Mucosa of descending colon (tissue), 3 donors: ENCODE measurements at regions not wholly inside any gene's neighbourhood (a gene's known extent, or its start where the extent isn't known, plus 50 kb on each side); places are given as distances from the start of the nearest gene placed in this dataset.

Source experiments
- ATAC-seq: fragments of 200-7000 bp; cut with Tn5 transposase; one replicate; pipeline ENCODE4 v1.9.1; 2020; ENCODE audit warnings: mild to moderate bottlenecking, moderate library complexity
- DNase-seq, 3 donors: peaks; one replicate each; pipeline ENCODE4 v3.0.0-alpha.2; 2020
- H3K36me3 ChIP-seq: fragments of 200-600 bp; one replicate; pipeline ENCODE4 v1.8.0; 2021; ENCODE audit warnings: low read depth, mild to moderate bottlenecking
- H3K4me1 ChIP-seq: fragments of 200-600 bp; one replicate; pipeline ENCODE4 v1.8.0; 2021; ENCODE audit warnings: low read depth, mild to moderate bottlenecking
- H3K4me3 ChIP-seq: fragments of 200-600 bp; one replicate; pipeline ENCODE4 v1.8.0; 2021; ENCODE audit warnings: mild to moderate bottlenecking
- H3K9me3 ChIP-seq: fragments of 200-600 bp; one replicate; pipeline ENCODE4 v1.8.0; 2021; ENCODE audit warnings: mild to moderate bottlenecking
- intact Hi-C, 2 donors: fragments of 100-400 bp; cut with DNase I in 1 of 2; cut with micrococcal nuclease in 1 of 2; formaldehyde crosslinking; loops; one replicate each; pipeline versions ENCODE4 v1.11.0 to v1.11.1; 2022; cut with DNase I, micrococcal nuclease
- TF ChIP-seq, protein P1 (sequence below): fragments of 200-600 bp; IDR thresholded peaks from one replicate; pipeline ENCODE4 v1.8.0; 2022; ENCODE audit warnings: antibody characterized with exemption, mild to moderate bottlenecking
- donor health status: DM: no; HTN: no; CAD: no; lungs with moderate emphysema.
- donor health status: DM: no; HTN: no; CAD: no.
- donor health status: DM: no; HTN: yes; CAD: no.

GRCh38 chr6:122202576-122203137 lies 196.8 kb upstream of the HSF2 start:
- intact Hi-C loops = no loop called here
- H3K9me3 ChIP-seq = no peaks in the 10 kb centered on the region
- no peaks in the 10 kb centered on the region for H3K4me1 ChIP-seq
- H3K4me3 ChIP-seq = no peak overlapping the region
- TF ChIP-seq, protein P1, sequence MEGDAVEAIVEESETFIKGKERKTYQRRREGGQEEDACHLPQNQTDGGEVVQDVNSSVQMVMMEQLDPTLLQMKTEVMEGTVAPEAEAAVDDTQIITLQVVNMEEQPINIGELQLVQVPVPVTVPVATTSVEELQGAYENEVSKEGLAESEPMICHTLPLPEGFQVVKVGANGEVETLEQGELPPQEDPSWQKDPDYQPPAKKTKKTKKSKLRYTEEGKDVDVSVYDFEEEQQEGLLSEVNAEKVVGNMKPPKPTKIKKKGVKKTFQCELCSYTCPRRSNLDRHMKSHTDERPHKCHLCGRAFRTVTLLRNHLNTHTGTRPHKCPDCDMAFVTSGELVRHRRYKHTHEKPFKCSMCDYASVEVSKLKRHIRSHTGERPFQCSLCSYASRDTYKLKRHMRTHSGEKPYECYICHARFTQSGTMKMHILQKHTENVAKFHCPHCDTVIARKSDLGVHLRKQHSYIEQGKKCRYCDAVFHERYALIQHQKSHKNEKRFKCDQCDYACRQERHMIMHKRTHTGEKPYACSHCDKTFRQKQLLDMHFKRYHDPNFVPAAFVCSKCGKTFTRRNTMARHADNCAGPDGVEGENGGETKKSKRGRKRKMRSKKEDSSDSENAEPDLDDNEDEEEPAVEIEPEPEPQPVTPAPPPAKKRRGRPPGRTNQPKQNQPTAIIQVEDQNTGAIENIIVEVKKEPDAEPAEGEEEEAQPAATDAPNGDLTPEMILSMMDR = no peak
- DNase-seq (no peak), ATAC-seq (no peak)
- H3K36me3 ChIP-seq = no peaks in the 10 kb centered on the region

DNA sequence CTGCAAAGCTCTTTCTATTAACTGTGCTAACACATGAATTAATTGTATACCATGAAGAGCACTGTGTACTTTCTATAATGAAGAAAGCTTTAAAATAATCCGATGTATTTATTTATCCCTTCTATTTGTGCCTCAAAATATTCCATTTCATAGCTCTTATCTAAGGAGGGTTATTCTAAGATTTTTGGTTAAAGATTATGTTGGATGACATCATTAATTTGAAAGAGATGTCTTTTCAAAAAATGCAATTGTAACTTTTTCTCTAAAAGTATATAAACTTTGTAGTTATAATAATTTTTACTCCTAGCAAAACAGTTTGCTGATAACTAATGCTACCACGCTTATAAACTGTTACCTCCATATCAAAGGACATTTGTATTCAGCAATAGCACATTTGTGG lies 192.4 kb upstream of the HSF2 start:
- ATAC-seq = no peak
- no peaks in the 10 kb centered on the region for H3K4me1 ChIP-seq
- H3K36me3 ChIP-seq = no peaks in the 10 kb centered on the region
- TF ChIP-seq, protein P1 = no peak
- no peaks in the 10 kb centered on the region for H3K9me3 ChIP-seq
- intact Hi-C loops = no loop called here
- H3K4me3 ChIP-seq = no peak overlapping the region
- DNase-seq = no peak

DNA sequence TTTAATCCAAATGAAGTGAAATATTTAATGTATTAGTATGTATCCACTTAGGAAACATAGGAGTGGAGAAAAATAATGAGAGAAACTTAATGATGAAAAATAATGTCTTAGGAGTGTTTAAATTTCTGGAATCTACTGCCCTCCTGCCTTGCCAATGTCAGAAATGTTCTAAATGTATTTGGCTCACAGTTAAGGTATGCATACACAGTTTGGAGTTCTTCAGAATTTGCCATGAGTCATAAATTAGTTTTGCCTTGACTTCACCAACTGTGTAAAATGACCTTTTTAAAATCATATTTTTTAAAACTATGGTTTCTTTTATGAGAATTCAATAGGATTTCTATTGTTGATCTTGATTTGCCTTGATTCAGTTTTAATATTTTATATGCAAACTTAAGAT lies 191.7 kb upstream of the HSF2 start:
- ATAC-seq (no peak), DNase-seq (no peak)
- TF ChIP-seq, protein P1 = no peak
- Histone ChIP-seq H3K4me3 (no peak overlapping the region), H3K4me1 (no peaks in the 10 kb centered on the region), H3K36me3 (no peaks in the 10 kb centered on the region), H3K9me3 (no peaks in the 10 kb centered on the region)
- intact Hi-C loops = no loop called here

GRCh38 chr6:122214605-122215318 lies 184.7 kb upstream of the HSF2 start:
- intact Hi-C loops = no loop called here
- Histone ChIP-seq H3K4me3 (no peak overlapping the region), H3K4me1 (no peaks in the 10 kb centered on the region), H3K9me3 (no peaks in the 10 kb centered on the region), H3K36me3 (no peaks in the 10 kb centered on the region)
- TF ChIP-seq, protein P1 = no peak
- ATAC-seq (no peak), DNase-seq (no peak)

- Histone ChIP-seq H3K4me3 (no peak overlapping the region), H3K4me1 (no peaks in the 10 kb centered on the region), H3K9me3 (no peaks in the 10 kb centered on the region), H3K36me3 (no peaks in the 10 kb centered on the region)
- TF ChIP-seq, protein P1 = no peak
- DNase-seq (no peak), ATAC-seq (no peak)
- intact Hi-C loops = no loop called here
These were observed 179.2 kb upstream of the HSF2 start for GRCh38 chr6:122220254-122220653.
